ENCODE measurements at regions not wholly inside any gene's neighbourhood (a gene's known extent, or its start where the extent isn't known, plus 50 kb on each side); places are given as distances from the start of the nearest gene placed in this dataset.

- Histone ChIP-seq H3K36me3 (ENCODE audit: control insufficient read depth, insufficient read depth, low read length) (no peaks in the 10 kb centered on the region), H3K4me3 (ENCODE audit: low read depth, low read length) (no peak overlapping the region), H3K27me3 (ENCODE audit: control insufficient read depth, insufficient read depth, low read length) (no peaks in the 10 kb centered on the region)
- DNase-seq (ENCODE audit: low read depth) = no peak
- TF ChIP-seq, protein P1, sequence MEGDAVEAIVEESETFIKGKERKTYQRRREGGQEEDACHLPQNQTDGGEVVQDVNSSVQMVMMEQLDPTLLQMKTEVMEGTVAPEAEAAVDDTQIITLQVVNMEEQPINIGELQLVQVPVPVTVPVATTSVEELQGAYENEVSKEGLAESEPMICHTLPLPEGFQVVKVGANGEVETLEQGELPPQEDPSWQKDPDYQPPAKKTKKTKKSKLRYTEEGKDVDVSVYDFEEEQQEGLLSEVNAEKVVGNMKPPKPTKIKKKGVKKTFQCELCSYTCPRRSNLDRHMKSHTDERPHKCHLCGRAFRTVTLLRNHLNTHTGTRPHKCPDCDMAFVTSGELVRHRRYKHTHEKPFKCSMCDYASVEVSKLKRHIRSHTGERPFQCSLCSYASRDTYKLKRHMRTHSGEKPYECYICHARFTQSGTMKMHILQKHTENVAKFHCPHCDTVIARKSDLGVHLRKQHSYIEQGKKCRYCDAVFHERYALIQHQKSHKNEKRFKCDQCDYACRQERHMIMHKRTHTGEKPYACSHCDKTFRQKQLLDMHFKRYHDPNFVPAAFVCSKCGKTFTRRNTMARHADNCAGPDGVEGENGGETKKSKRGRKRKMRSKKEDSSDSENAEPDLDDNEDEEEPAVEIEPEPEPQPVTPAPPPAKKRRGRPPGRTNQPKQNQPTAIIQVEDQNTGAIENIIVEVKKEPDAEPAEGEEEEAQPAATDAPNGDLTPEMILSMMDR (IDR thresholded peaks at IDR 0.05; ENCODE audit: insufficient read depth, low read length, poor library complexity, severe bottlenecking) = no peak
Measured at GRCh38 chr1:70754701-70755100, 292.9 kb downstream of the PTGER3 start.

GRCh38 chr1:70760154-70760553, 287.5 kb downstream of the PTGER3 start:
- TF ChIP-seq, protein P1 (IDR thresholded peaks at IDR 0.05; ENCODE audit: insufficient read depth, low read length, poor library complexity, severe bottlenecking) = no peak
- Histone ChIP-seq H3K27me3 (ENCODE audit: control insufficient read depth, insufficient read depth, low read length) (no peaks in the 10 kb centered on the region), H3K4me3 (ENCODE audit: low read depth, low read length) (no peak overlapping the region), H3K36me3 (ENCODE audit: control insufficient read depth, insufficient read depth, low read length) (no peaks in the 10 kb centered on the region)
- DNase-seq (ENCODE audit: low read depth) = no peak

DNA sequence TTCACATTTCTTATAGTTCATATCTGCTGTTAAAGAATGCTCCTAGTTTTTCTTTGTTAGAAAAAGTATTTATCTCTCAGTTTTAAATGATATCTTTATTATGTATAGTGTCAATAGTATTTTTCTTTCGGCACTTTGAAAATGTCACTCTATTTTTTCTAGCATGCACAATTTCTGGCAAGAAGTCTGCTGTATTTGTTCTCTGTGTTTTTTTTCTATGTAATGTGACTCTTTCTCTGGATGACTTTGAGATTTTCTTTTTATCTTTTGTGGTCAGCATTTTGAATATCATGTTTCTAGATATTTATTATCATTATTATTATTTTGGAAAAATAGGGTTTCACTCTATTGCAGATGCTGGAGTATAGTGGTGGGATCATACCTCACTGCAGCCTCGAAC, 285.2 kb downstream of the PTGER3 start:
- TF ChIP-seq, protein P1 (IDR thresholded peaks at IDR 0.05; ENCODE audit: insufficient read depth, low read length, poor library complexity, severe bottlenecking) = no peak
- Histone ChIP-seq H3K36me3 (ENCODE audit: control insufficient read depth, insufficient read depth, low read length) (no peaks in the 10 kb centered on the region), H3K4me3 (ENCODE audit: low read depth, low read length) (no peak overlapping the region), H3K27me3 (ENCODE audit: control insufficient read depth, insufficient read depth, low read length) (no peaks in the 10 kb centered on the region)
- no peak for DNase-seq (ENCODE audit: low read depth)

- TF ChIP-seq, protein P1 (IDR thresholded peaks at IDR 0.05; ENCODE audit: insufficient read depth, low read length, poor library complexity, severe bottlenecking) = no peak
- Histone ChIP-seq H3K36me3 (ENCODE audit: control insufficient read depth, insufficient read depth, low read length) (no peaks in the 10 kb centered on the region), H3K4me3 (ENCODE audit: low read depth, low read length) (no peak overlapping the region), H3K27me3 (ENCODE audit: control insufficient read depth, insufficient read depth, low read length) (no peaks in the 10 kb centered on the region)
- DNase-seq (ENCODE audit: low read depth) = no peak
Measured at GRCh38 chr1:70764747-70765146, 282.9 kb downstream of the PTGER3 start.

DNA sequence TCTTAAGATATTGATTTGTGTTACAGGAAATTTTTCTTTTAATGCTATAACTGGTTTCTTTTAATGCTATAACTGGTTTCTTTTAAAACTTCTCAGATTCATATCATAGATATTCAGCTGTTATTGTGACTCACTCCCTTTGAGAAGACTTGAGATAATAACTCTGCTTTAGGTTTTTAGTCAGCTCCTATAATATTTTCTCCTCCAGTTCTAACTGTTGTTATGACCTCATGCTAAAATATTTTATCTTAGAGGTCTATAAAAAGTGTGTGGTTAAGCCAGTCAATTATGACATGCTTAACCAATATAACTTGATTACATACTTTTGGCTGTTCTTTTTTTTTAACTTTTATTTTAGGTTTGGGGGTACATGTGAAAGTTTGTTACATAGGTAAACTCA, 280.2 kb downstream of the PTGER3 start:
- no peaks in the 10 kb centered on the region for H3K27me3 ChIP-seq (ENCODE audit: control insufficient read depth, insufficient read depth, low read length)
- no peak for DNase-seq (ENCODE audit: low read depth)
- H3K4me3 ChIP-seq (ENCODE audit: low read depth, low read length) = no peak overlapping the region
- no peaks in the 10 kb centered on the region for H3K36me3 ChIP-seq (ENCODE audit: control insufficient read depth, insufficient read depth, low read length)
- TF ChIP-seq, protein P1 (IDR thresholded peaks at IDR 0.05; ENCODE audit: insufficient read depth, low read length, poor library complexity, severe bottlenecking) = no peak

DNA sequence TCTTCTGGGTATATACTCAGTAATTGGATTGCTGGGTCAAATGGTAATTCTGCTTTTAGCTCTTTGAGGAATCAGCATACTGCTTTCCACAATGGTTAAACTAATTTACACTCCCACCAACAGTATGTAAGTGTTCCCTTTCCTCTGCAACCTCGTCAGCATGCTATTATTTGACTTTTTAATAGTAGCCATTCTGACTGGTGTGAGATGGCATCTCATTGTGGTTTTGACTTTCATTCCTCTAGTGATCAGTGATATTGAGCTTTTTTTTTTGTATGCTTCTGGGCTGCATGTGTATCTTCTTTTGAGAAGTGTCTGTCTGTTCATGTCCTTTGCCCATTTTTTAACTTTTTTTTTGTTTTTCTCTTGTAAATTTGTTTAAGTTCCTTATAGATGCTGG, 279.4 kb downstream of the PTGER3 start:
- no peaks in the 10 kb centered on the region for H3K27me3 ChIP-seq (ENCODE audit: control insufficient read depth, insufficient read depth, low read length)
- DNase-seq (ENCODE audit: low read depth) = no peak
- TF ChIP-seq, protein P1 (IDR thresholded peaks at IDR 0.05; ENCODE audit: insufficient read depth, low read length, poor library complexity, severe bottlenecking) = no peak

More for the DNA sequence above, 279.4 kb downstream of the PTGER3 start:
- H3K36me3 ChIP-seq (ENCODE audit: control insufficient read depth, insufficient read depth, low read length) = no peaks in the 10 kb centered on the region
- no peak overlapping the region for H3K4me3 ChIP-seq (ENCODE audit: low read depth, low read length)

All from kidney epithelial cell (primary cell).